ENCODE measurements at regions not wholly inside any gene's neighbourhood (a gene's known extent, or its start where the extent isn't known, plus 50 kb on each side); places are given as distances from the start of the nearest gene placed in this dataset.
A peak's percentile ranks its signal among the peaks of the same experiment; 100 is the strongest.

GRCh38 chr4:23978002-23978401 lies 88.2 kb upstream of the PPARGC1A start:
- no peak overlapping the region for H3K4me3 ChIP-seq (ENCODE audit: low read depth, low read length)
- in situ Hi-C loops (cut with HindIII; ENCODE audit: low sequenced_read_pairs): no loop called here
- DNase-seq (ENCODE audit: low read depth, low spot score): peak; percentile 20
- TF ChIP-seq, protein P1, sequence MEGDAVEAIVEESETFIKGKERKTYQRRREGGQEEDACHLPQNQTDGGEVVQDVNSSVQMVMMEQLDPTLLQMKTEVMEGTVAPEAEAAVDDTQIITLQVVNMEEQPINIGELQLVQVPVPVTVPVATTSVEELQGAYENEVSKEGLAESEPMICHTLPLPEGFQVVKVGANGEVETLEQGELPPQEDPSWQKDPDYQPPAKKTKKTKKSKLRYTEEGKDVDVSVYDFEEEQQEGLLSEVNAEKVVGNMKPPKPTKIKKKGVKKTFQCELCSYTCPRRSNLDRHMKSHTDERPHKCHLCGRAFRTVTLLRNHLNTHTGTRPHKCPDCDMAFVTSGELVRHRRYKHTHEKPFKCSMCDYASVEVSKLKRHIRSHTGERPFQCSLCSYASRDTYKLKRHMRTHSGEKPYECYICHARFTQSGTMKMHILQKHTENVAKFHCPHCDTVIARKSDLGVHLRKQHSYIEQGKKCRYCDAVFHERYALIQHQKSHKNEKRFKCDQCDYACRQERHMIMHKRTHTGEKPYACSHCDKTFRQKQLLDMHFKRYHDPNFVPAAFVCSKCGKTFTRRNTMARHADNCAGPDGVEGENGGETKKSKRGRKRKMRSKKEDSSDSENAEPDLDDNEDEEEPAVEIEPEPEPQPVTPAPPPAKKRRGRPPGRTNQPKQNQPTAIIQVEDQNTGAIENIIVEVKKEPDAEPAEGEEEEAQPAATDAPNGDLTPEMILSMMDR (IDR thresholded peaks at IDR 0.05; ENCODE audit: low read depth, low read length): no peak

GRCh38 chr4:23976423-23976822 lies 86.6 kb upstream of the PPARGC1A start:
- in situ Hi-C loops (cut with HindIII; ENCODE audit: low sequenced_read_pairs): no loop called here
- no peak overlapping the region for H3K4me3 ChIP-seq (ENCODE audit: low read depth, low read length)
- no peak for DNase-seq (ENCODE audit: low read depth, low spot score)
- TF ChIP-seq, protein P1 (IDR thresholded peaks at IDR 0.05; ENCODE audit: low read depth, low read length): no peak

- in situ Hi-C loops (cut with HindIII; ENCODE audit: low sequenced_read_pairs): no loop called here
- no peak overlapping the region for H3K4me3 ChIP-seq (ENCODE audit: low read depth, low read length)
- DNase-seq (ENCODE audit: low read depth, low spot score): no peak
- TF ChIP-seq, protein P1 (IDR thresholded peaks at IDR 0.05; ENCODE audit: low read depth, low read length): no peak
Observed at GRCh38 chr4:23973308-23973855, 83.5 kb upstream of the PPARGC1A start.

GRCh38 chr4:23972805-23973204 lies 83.0 kb upstream of the PPARGC1A start:
- in situ Hi-C loops (cut with HindIII; ENCODE audit: low sequenced_read_pairs): no loop called here
- no peak for DNase-seq (ENCODE audit: low read depth, low spot score)
- TF ChIP-seq, protein P1 (IDR thresholded peaks at IDR 0.05; ENCODE audit: low read depth, low read length): no peak
- no peak overlapping the region for H3K4me3 ChIP-seq (ENCODE audit: low read depth, low read length)

- in situ Hi-C loops (cut with HindIII; ENCODE audit: low sequenced_read_pairs): no loop called here
- no peak for DNase-seq (ENCODE audit: low read depth, low spot score)
- TF ChIP-seq, protein P1 (IDR thresholded peaks at IDR 0.05; ENCODE audit: low read depth, low read length): no peak
- no peak overlapping the region for H3K4me3 ChIP-seq (ENCODE audit: low read depth, low read length)
Observed at GRCh38 chr4:23972187-23972586, 82.3 kb upstream of the PPARGC1A start.

DNA sequence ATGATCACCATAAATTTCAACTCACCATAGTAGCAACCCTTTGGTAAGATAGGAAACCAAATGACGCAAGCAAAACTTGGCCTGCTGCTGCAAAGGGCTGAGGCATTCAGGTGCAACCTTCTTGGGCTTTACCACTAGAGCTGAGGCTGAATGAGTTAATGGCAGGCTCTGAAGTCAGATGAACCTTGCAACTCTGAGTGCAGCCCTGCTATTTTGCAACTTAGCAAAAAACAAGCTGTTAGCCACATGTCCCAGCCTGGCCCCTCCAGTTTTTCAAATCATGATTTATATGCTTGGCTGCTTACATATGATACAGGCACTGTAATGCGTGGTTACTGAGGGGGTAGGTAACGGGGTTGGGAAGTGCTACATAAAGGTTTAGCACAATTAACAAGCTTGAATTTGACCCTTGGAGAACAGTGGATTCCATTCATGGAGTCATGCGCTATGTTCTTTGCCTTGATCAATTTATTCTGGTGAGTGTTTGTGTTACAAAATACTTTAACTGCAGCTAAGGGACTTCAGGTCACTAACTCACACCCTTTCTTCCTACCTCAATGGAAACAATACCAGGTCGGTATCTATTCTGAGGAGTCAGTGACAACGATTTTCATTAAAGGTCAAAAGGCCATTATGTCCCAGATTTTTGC lies 80.5 kb upstream of the PPARGC1A start:
- no peak for DNase-seq (ENCODE audit: low read depth, low spot score)
- in situ Hi-C loops (cut with HindIII; ENCODE audit: low sequenced_read_pairs): no loop called here
- no peak overlapping the region for H3K4me3 ChIP-seq (ENCODE audit: low read depth, low read length)
- TF ChIP-seq, protein P1 (IDR thresholded peaks at IDR 0.05; ENCODE audit: low read depth, low read length): no peak
